WTC11 (cell line): ENCODE measurements at regions not wholly inside any gene's neighbourhood (a gene's known extent, or its start where the extent isn't known, plus 50 kb on each side); places are given as distances from the start of the nearest gene placed in this dataset.

Experiments
- ATAC-seq: fragments of 200-7000 bp; cut with Tn5 transposase; 2 replicates; pipeline ENCODE4 v1.10.0; 2021; ENCODE audit warnings: mild to moderate bottlenecking, moderate library complexity
- CTCF ChIA-PET: fragments of 300-600 bp; sonication (Branson Sonifier 250); formaldehyde crosslinking; loops from one replicate; lab custom pipeline; 2021; ENCODE audit warnings: antibody characterized with exemption; lab: Charles Lee
- POLR2A ChIA-PET: fragments of 350-600 bp; sonication (Branson Sonifier 250); formaldehyde crosslinking; loops from one replicate; lab custom pipeline; 2021; ENCODE audit warnings: antibody characterized with exemption; lab: Charles Lee
- DNase-seq: peaks from one replicate; pipeline ENCODE4 v3.0.0; 2021; ENCODE audit warnings: low spot score
- H3K27ac Mint-ChIP-seq: 2 replicates; pipeline ENCODE4 v1.8.0; 2021; ENCODE audit warnings: mixed read lengths
- H3K27me3 Mint-ChIP-seq: 2 replicates; pipeline ENCODE4 v1.8.0; 2021; ENCODE audit warnings: low read depth, mild to moderate bottlenecking, moderate library complexity, mixed read lengths
- H3K36me3 Mint-ChIP-seq: 2 replicates; pipeline ENCODE4 v1.8.0; 2021; ENCODE audit warnings: mixed read lengths
- H3K4me1 Mint-ChIP-seq: 2 replicates; pipeline ENCODE4 v1.8.0; 2022; ENCODE audit warnings: mixed read lengths
- H3K4me3 Mint-ChIP-seq: 2 replicates; pipeline ENCODE4 v1.8.0; 2021; ENCODE audit warnings: mild to moderate bottlenecking, moderate library complexity, mixed read lengths
- H3K9me3 Mint-ChIP-seq: 2 replicates; pipeline ENCODE4 v1.8.0; 2021; ENCODE audit warnings: mixed read lengths
- ELF4 ChIP-seq: sonication (generic); formaldehyde crosslinking; IDR thresholded peaks from 2 replicates; pipeline ENCODE4 v1.8.1; 2022; ENCODE audit warnings: low read depth, mild to moderate bottlenecking, moderate library complexity, missing genetic modification reagents
- EMX1 ChIP-seq: fragments of 250-450 bp; sonication (Bioruptor Pico); IDR thresholded peaks from 2 replicates; pipeline ENCODE4 v1.8.0; 2021; ENCODE audit warnings: mild to moderate bottlenecking
- ESRRA ChIP-seq: sonication (generic); formaldehyde crosslinking; IDR thresholded peaks from 2 replicates; pipeline ENCODE4 v1.8.1; 2022; ENCODE audit warnings: mild to moderate bottlenecking, missing genetic modification reagents, borderline replicate concordance
- FOXJ3 ChIP-seq: sonication (generic); formaldehyde crosslinking; IDR thresholded peaks from 2 replicates; pipeline ENCODE4 v1.9.0; 2021; ENCODE audit warnings: missing genetic modification reagents, mild to moderate bottlenecking, borderline replicate concordance
- FOXP1 ChIP-seq: sonication (generic); formaldehyde crosslinking; IDR thresholded peaks from 2 replicates; pipeline ENCODE4 v1.8.0; 2022; ENCODE audit warnings: missing genetic modification reagents, mild to moderate bottlenecking, moderate library complexity, borderline replicate concordance
- GTF2I ChIP-seq: fragments of 250-450 bp; sonication (Bioruptor Pico); conservative IDR thresholded peaks from 2 replicates; pipeline ENCODE4 v1.4.0; 2021; ENCODE audit warnings: mild to moderate bottlenecking
- NFE2L1 ChIP-seq: sonication (generic); formaldehyde crosslinking; IDR thresholded peaks from 2 replicates; pipeline ENCODE4 v1.8.1; 2023; ENCODE audit warnings: missing genetic modification reagents
- NR1H2 ChIP-seq: sonication (generic); formaldehyde crosslinking; IDR thresholded peaks from 2 replicates; pipeline ENCODE4 v1.9.0; 2021; ENCODE audit warnings: mild to moderate bottlenecking, moderate library complexity, missing genetic modification reagents
- SMAD3 ChIP-seq: sonication (generic); formaldehyde crosslinking; IDR thresholded peaks from 2 replicates; pipeline ENCODE4 v1.8.0; 2022; ENCODE audit warnings: missing genetic modification reagents, mild to moderate bottlenecking, borderline replicate concordance
- SOX15 ChIP-seq: fragments of 250-450 bp; sonication (Bioruptor Pico); IDR thresholded peaks from 2 replicates; pipeline ENCODE4 v1.9.0; 2021; ENCODE audit warnings: mild to moderate bottlenecking
- TP53 ChIP-seq: sonication (generic); formaldehyde crosslinking; IDR thresholded peaks from 2 replicates; pipeline ENCODE4 v1.8.1; 2023; ENCODE audit warnings: mild to moderate bottlenecking, missing genetic modification reagents
- ZNF219 ChIP-seq: sonication (generic); formaldehyde crosslinking; IDR thresholded peaks from 2 replicates; pipeline ENCODE4 v1.8.0; 2023; ENCODE audit warnings: missing genetic modification reagents, mild to moderate bottlenecking, borderline replicate concordance
- ZNF232 ChIP-seq: sonication (generic); formaldehyde crosslinking; IDR thresholded peaks from 2 replicates; pipeline ENCODE4 v1.8.0; 2022; ENCODE audit warnings: mild to moderate bottlenecking, missing genetic modification reagents
- ZNF263 ChIP-seq: sonication (generic); formaldehyde crosslinking; IDR thresholded peaks from 2 replicates; pipeline ENCODE4 v1.8.1; 2022; ENCODE audit warnings: low read depth, mild to moderate bottlenecking, moderate library complexity, missing genetic modification reagents
- TF ChIP-seq, protein P1 (sequence below): sonication (generic); formaldehyde crosslinking; IDR thresholded peaks from 2 replicates; pipeline ENCODE4 v1.8.1; 2023; ENCODE audit warnings: mild to moderate bottlenecking, missing genetic modification reagents, moderate library complexity
- TF ChIP-seq, protein P2 (sequence below): sonication (generic); formaldehyde crosslinking; IDR thresholded peaks from 2 replicates; pipeline ENCODE4 v1.8.1; 2022; ENCODE audit warnings: mild to moderate bottlenecking, missing genetic modification reagents, moderate library complexity, borderline replicate concordance
- TF ChIP-seq, protein P3 (sequence below): fragments of 250-450 bp; sonication (Bioruptor Pico); IDR thresholded peaks from 2 replicates; pipeline ENCODE4 v1.9.0; 2021; ENCODE audit warnings: moderate library complexity, mild to moderate bottlenecking, inconsistent platforms, borderline replicate concordance
- TF ChIP-seq, protein P4 (sequence below): sonication (generic); formaldehyde crosslinking; conservative IDR thresholded peaks from 2 replicates; pipeline ENCODE4 v1.8.1; 2022; ENCODE audit warnings: mild to moderate bottlenecking, missing genetic modification reagents
- TF ChIP-seq, protein P5 (sequence below): fragments of 250-450 bp; sonication (Bioruptor Pico); IDR thresholded peaks from 2 replicates; pipeline ENCODE4 v1.8.0; 2021; ENCODE audit warnings: mild to moderate bottlenecking
- TF ChIP-seq, protein P6 (sequence below): sonication (generic); formaldehyde crosslinking; IDR thresholded peaks from 2 replicates; pipeline ENCODE4 v1.8.1; 2023; ENCODE audit warnings: mild to moderate bottlenecking, moderate library complexity, missing genetic modification reagents
- TF ChIP-seq, protein P7 (sequence below): sonication (generic); formaldehyde crosslinking; IDR thresholded peaks from 2 replicates; pipeline ENCODE4 v1.8.1; 2023; ENCODE audit warnings: mild to moderate bottlenecking, missing genetic modification reagents, borderline replicate concordance
- TF ChIP-seq, protein P8 (sequence below): fragments of 250-450 bp; sonication (Bioruptor Pico); IDR thresholded peaks from 2 replicates; pipeline ENCODE4 v1.9.0; 2021; ENCODE audit warnings: mild to moderate bottlenecking, borderline replicate concordance

DNA sequence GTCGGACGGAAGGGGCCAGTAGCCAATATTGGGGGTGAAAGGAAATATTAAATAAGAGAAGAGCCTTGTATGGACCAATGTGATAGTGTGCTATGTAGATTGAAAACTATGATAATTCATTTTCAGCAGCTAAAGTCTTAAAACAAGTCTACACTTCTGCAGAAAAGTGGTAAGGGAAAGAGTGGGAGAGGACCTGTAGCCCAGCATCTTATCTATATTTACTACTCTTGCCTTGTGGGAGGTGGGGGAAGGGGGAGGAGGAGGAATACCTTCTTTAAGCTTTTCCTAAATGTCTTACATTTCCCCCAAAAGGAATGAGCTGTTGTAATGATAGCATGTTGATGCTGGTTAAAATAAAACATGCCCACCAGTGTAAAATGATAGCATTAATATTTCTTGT is 220.0 kb upstream of the SPRY1 start:
- ChIA-PET CTCF (interaction anchor here (1.3 kb wide), 1 partner anchor 220 kb away, joined by 3 read pairs; the partner anchor contains the start of gene SPRY1), POLR2A (no interaction called here)
- H3K27me3 Mint-ChIP-seq = no peaks in the 10 kb centered on the region
- H3K36me3 Mint-ChIP-seq = no peaks in the 10 kb centered on the region
- no peak for DNase-seq
- ATAC-seq = no peak
- TF ChIP-seq SMAD3 (CRISPR knock-in tag) = no peak
- no peak for TF ChIP-seq SOX15
- TF ChIP-seq NFE2L1 = no peak
- no peak for TF ChIP-seq ZNF219 (CRISPR knock-in tag)
- no peak for TF ChIP-seq ZNF263 (CRISPR knock-in tag)
- TF ChIP-seq, protein P1, sequence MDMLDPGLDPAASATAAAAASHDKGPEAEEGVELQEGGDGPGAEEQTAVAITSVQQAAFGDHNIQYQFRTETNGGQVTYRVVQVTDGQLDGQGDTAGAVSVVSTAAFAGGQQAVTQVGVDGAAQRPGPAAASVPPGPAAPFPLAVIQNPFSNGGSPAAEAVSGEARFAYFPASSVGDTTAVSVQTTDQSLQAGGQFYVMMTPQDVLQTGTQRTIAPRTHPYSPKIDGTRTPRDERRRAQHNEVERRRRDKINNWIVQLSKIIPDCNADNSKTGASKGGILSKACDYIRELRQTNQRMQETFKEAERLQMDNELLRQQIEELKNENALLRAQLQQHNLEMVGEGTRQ (CRISPR knock-in tag) = no peak
- no peak for TF ChIP-seq ELF4 (CRISPR knock-in tag)
- TF ChIP-seq, protein P2, sequence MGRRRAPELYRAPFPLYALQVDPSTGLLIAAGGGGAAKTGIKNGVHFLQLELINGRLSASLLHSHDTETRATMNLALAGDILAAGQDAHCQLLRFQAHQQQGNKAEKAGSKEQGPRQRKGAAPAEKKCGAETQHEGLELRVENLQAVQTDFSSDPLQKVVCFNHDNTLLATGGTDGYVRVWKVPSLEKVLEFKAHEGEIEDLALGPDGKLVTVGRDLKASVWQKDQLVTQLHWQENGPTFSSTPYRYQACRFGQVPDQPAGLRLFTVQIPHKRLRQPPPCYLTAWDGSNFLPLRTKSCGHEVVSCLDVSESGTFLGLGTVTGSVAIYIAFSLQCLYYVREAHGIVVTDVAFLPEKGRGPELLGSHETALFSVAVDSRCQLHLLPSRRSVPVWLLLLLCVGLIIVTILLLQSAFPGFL = no peak
- TF ChIP-seq, protein P3, sequence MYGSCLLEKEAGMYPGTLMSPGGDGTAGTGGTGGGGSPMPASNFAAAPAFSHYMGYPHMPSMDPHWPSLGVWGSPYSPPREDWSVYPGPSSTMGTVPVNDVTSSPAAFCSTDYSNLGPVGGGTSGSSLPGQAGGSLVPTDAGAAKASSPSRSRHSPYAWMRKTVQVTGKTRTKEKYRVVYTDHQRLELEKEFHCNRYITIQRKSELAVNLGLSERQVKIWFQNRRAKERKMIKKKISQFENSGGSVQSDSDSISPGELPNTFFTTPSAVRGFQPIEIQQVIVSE = no peak
- no peak for TF ChIP-seq NR1H2 (CRISPR knock-in tag)
- TF ChIP-seq, protein P4, sequence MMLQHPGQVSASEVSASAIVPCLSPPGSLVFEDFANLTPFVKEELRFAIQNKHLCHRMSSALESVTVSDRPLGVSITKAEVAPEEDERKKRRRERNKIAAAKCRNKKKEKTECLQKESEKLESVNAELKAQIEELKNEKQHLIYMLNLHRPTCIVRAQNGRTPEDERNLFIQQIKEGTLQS (CRISPR knock-in tag) = no peak
- no peak for TF ChIP-seq TP53 (CRISPR knock-in tag)
- TF ChIP-seq EMX1 (CRISPR knock-in tag) = no peak
- TF ChIP-seq, protein P5, sequence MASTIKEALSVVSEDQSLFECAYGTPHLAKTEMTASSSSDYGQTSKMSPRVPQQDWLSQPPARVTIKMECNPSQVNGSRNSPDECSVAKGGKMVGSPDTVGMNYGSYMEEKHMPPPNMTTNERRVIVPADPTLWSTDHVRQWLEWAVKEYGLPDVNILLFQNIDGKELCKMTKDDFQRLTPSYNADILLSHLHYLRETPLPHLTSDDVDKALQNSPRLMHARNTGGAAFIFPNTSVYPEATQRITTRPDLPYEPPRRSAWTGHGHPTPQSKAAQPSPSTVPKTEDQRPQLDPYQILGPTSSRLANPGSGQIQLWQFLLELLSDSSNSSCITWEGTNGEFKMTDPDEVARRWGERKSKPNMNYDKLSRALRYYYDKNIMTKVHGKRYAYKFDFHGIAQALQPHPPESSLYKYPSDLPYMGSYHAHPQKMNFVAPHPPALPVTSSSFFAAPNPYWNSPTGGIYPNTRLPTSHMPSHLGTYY (CRISPR knock-in tag) = no peak
- no peak for TF ChIP-seq ESRRA
- TF ChIP-seq FOXJ3 (CRISPR knock-in tag) = no peak
- no peak for TF ChIP-seq ZNF232 (CRISPR knock-in tag)
- TF ChIP-seq GTF2I (CRISPR knock-in tag) = no peak
- TF ChIP-seq, protein P6, sequence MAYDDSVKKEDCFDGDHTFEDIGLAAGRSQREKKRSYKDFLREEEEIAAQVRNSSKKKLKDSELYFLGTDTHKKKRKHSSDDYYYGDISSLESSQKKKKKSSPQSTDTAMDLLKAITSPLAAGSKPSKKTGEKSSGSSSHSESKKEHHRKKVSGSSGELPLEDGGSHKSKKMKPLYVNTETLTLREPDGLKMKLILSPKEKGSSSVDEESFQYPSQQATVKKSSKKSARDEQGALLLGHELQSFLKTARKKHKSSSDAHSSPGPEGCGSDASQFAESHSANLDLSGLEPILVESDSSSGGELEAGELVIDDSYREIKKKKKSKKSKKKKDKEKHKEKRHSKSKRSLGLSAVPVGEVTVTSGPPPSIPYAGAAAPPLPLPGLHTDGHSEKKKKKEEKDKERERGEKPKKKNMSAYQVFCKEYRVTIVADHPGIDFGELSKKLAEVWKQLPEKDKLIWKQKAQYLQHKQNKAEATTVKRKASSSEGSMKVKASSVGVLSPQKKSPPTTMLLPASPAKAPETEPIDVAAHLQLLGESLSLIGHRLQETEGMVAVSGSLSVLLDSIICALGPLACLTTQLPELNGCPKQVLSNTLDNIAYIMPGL = no peak
- no peaks in the 10 kb centered on the region for H3K9me3 Mint-ChIP-seq
- no peaks in the 10 kb centered on the region for H3K4me1 Mint-ChIP-seq
- no peak overlapping the region for H3K27ac Mint-ChIP-seq
- no peak overlapping the region for H3K4me3 Mint-ChIP-seq

DNA sequence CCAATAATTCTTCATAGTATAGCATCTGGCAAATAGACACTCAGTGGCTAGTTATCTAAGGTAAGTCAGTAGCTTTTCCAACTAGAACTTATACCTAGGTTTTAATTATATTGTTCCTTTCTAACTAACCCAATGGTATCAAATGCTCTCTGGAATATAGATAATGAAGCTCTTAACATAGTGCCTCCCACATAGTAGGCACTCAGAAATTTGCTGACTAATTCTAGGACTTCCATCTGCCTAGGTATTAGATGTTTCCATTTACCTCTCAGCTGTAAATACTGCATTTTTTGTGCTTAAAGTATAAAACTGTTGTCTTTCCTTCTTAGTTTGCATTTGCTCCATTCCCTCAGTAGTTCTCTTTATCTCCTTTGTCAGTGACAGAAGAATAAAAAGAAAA is 214.3 kb upstream of the SPRY1 start:
- CTCF ChIA-PET = no interaction called here
- Mint-ChIP-seq H3K27ac (0 out of 2 replicates have a peak overlapping the region, but pooled peaks have one; percentile 5), H3K4me1 (peaks cover 10% of the 10 kb centered on the region)
- TF ChIP-seq FOXP1 (CRISPR knock-in tag) = no peak
- TF ChIP-seq, protein P7, sequence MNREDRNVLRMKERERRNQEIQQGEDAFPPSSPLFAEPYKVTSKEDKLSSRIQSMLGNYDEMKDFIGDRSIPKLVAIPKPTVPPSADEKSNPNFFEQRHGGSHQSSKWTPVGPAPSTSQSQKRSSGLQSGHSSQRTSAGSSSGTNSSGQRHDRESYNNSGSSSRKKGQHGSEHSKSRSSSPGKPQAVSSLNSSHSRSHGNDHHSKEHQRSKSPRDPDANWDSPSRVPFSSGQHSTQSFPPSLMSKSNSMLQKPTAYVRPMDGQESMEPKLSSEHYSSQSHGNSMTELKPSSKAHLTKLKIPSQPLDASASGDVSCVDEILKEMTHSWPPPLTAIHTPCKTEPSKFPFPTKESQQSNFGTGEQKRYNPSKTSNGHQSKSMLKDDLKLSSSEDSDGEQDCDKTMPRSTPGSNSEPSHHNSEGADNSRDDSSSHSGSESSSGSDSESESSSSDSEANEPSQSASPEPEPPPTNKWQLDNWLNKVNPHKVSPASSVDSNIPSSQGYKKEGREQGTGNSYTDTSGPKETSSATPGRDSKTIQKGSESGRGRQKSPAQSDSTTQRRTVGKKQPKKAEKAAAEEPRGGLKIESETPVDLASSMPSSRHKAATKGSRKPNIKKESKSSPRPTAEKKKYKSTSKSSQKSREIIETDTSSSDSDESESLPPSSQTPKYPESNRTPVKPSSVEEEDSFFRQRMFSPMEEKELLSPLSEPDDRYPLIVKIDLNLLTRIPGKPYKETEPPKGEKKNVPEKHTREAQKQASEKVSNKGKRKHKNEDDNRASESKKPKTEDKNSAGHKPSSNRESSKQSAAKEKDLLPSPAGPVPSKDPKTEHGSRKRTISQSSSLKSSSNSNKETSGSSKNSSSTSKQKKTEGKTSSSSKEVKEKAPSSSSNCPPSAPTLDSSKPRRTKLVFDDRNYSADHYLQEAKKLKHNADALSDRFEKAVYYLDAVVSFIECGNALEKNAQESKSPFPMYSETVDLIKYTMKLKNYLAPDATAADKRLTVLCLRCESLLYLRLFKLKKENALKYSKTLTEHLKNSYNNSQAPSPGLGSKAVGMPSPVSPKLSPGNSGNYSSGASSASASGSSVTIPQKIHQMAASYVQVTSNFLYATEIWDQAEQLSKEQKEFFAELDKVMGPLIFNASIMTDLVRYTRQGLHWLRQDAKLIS = no peak
- TF ChIP-seq, protein P8, sequence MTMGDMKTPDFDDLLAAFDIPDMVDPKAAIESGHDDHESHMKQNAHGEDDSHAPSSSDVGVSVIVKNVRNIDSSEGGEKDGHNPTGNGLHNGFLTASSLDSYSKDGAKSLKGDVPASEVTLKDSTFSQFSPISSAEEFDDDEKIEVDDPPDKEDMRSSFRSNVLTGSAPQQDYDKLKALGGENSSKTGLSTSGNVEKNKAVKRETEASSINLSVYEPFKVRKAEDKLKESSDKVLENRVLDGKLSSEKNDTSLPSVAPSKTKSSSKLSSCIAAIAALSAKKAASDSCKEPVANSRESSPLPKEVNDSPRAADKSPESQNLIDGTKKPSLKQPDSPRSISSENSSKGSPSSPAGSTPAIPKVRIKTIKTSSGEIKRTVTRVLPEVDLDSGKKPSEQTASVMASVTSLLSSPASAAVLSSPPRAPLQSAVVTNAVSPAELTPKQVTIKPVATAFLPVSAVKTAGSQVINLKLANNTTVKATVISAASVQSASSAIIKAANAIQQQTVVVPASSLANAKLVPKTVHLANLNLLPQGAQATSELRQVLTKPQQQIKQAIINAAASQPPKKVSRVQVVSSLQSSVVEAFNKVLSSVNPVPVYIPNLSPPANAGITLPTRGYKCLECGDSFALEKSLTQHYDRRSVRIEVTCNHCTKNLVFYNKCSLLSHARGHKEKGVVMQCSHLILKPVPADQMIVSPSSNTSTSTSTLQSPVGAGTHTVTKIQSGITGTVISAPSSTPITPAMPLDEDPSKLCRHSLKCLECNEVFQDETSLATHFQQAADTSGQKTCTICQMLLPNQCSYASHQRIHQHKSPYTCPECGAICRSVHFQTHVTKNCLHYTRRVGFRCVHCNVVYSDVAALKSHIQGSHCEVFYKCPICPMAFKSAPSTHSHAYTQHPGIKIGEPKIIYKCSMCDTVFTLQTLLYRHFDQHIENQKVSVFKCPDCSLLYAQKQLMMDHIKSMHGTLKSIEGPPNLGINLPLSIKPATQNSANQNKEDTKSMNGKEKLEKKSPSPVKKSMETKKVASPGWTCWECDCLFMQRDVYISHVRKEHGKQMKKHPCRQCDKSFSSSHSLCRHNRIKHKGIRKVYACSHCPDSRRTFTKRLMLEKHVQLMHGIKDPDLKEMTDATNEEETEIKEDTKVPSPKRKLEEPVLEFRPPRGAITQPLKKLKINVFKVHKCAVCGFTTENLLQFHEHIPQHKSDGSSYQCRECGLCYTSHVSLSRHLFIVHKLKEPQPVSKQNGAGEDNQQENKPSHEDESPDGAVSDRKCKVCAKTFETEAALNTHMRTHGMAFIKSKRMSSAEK (CRISPR knock-in tag) = no peak

More for the DNA sequence above, 214.3 kb upstream of the SPRY1 start:
- no peak overlapping the region for H3K4me3 Mint-ChIP-seq
- POLR2A ChIA-PET = no interaction called here
- H3K27me3 Mint-ChIP-seq = no peaks in the 10 kb centered on the region
- ATAC-seq (no peak), DNase-seq (no peak)
- H3K36me3 Mint-ChIP-seq = no peaks in the 10 kb centered on the region
- H3K9me3 Mint-ChIP-seq = no peaks in the 10 kb centered on the region
